Activated CD8-positive, alpha-beta memory T cell treated with anti-CD3 and anti-CD28 coated beads, Interleukin-2, amount 50 U/mL, for 4 hours (primary cell): ENCODE measurements at regions not wholly inside any gene's neighbourhood (a gene's known extent, or its start where the extent isn't known, plus 50 kb on each side); places are given as distances from the start of the nearest gene placed in this dataset.

Experiments
- DNase-seq: peaks from one replicate; pipeline ENCODE4 v3.0.0-alpha.2; 2020

DNA sequence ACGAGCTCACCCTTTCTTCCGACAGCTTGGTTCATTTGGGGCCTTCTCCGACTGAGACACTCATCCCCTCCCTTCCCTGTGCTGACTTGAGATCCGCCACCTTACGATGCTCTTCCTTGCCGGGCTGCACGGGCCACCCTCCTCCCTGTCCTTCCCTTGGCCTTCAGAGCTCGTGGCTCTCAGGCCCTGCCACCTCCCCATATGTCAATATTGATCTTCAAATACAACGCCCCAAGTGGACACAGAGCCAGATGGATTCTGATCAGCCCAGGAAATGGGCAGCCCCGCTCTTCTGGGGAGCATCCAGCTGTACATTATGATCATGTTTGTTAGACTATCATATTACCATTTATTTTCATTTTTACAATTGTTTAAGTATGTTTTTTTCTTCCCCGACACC, 812.8 kb downstream of the TBC1D22A start:
- no peak for DNase-seq

- no peak for DNase-seq
Observed at GRCh38 chr22:47574556-47574955, 812.1 kb downstream of the TBC1D22A start.

GRCh38 chr22:47573141-47573540, 810.7 kb downstream of the TBC1D22A start:
- DNase-seq = no peak

DNA sequence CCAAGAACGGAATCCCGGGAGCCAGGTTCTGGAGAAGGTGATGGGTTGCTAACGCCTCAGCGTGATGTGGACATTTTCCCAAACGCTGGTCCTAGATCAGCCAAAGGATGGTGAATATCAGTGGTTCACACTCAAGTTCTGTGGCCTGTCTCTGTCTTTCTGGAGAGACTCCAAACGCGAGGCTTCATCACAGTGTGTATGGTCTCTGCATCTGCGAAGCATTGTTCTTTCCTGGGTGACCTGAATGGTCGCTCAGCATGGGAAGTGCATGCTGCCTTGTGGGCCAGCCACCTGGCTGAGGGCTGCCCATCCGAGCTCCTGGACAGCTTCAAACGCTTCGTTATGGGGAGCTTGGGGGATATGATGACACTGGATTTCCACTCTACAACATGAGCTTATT, 810.0 kb downstream of the TBC1D22A start:
- DNase-seq = no peak

GRCh38 chr22:47571616-47572015, 809.2 kb downstream of the TBC1D22A start:
- DNase-seq = no peak

GRCh38 chr22:47570851-47571250, 808.4 kb downstream of the TBC1D22A start:
- DNase-seq = no peak

GRCh38 chr22:47570300-47570685, 807.8 kb downstream of the TBC1D22A start:
- DNase-seq = no peak

DNA sequence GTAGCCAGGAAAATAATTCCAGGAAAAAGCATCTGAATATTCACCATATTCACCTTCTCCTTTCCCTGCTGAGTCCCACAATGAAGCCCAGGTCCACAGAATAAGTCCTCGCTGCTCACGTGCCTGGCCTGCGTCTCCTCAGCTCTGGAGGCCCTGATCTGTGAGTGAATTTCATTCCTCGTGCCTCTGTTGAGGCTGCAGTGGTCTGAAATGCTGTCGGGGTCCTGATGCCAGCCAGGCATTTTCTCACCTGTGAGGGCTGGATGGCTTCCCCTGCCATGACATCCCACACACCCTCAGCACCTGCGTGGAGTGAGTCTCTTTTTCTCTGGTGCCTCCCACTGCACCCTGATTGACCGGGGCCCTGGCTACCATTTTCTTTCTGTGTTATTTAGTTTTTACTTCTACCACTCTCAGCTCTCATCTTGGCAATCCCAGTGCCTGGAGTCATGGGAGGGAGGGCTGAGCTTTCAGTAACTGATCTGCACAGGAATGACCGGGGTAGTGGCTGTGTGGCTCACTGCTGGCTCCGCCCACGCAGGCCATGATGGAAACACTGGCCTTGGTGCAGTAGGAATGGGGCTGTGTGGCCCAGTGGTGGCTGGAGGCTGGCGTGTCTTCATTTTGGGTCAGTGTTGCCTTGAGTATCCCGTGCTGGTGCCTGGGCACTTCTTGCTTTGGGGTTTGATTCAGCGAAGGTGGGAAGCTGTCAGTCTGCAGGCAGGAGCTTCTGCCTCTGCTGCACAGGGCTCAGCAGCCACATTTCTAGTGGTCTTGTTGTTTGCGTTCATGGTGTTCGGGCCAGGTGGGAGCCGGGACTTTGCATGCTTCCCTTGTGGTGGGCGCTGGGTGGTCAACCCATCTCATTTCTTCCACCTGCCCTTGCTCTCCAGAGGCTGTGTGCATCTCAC, 807.2 kb downstream of the TBC1D22A start:
- DNase-seq = no peak

- no peak for DNase-seq
Observed at GRCh38 chr22:47568700-47569099, 806.2 kb downstream of the TBC1D22A start.

DNA sequence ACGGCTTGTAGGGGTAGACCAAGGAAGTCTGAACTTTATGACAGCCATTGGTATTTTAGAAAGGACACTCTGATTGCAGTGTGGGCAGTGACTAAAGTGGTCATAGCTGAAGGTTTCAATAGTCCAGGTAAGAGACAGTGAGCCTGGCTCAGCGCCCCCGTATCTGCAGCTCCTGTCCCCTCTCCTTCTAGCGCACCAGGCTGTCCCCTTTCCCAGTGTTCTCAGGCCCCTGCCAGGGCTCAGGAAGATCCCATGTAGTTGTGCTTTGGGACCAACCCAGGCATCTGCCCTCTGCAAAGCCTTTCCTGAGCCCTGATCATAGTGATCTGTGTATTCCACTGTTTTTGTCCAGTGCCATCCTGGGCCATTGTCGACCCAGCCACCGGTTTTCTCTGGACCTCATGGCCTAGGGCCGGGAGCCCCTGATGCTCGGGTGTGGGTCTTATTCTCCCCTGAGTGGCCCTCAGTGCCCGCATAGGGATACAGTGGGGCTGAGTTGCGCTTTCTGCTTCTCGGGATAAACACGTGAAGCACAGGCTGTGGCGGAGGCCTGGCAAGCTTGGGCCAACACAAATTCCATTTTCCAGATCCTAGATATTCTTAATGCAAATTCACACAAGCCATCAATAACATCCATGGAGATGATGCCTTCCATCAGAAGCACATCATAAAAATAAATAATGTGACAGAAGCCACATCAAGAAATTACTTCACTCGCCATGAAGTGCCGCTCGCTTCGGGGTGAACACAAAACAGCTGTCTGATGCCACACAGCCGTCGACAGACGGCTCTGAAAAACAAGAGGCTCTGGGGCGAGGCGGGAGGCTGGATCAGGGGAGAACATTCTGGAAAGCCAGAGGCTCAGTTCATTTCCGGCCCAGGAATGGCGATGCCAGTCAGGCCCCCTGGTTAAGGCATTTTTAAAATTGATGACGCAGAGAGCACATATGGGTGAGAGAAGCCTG, 805.0 kb downstream of the TBC1D22A start:
- DNase-seq = no peak

DNA sequence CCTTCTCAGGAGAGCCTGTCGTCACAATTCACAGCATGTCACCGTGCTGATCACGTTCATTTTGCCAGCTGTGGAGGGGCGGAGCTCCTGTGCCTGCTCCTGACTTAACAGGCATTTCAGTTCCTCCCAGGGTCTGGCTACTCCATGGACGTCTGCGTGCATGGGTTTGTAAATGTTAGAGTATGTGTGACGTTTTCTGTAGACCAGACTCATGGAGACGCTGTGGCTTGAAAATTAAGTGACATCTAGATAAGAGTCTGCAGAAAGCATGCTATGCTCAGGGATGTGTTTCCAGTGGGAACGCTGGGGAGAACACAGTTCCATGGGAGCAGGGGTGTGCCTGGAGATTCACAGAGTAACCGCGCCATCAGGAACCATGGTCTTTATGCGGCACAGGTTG, 804.0 kb downstream of the TBC1D22A start:
- DNase-seq = no peak

- no peak for DNase-seq
Observed at GRCh38 chr22:47565607-47566006, 803.2 kb downstream of the TBC1D22A start.

DNA sequence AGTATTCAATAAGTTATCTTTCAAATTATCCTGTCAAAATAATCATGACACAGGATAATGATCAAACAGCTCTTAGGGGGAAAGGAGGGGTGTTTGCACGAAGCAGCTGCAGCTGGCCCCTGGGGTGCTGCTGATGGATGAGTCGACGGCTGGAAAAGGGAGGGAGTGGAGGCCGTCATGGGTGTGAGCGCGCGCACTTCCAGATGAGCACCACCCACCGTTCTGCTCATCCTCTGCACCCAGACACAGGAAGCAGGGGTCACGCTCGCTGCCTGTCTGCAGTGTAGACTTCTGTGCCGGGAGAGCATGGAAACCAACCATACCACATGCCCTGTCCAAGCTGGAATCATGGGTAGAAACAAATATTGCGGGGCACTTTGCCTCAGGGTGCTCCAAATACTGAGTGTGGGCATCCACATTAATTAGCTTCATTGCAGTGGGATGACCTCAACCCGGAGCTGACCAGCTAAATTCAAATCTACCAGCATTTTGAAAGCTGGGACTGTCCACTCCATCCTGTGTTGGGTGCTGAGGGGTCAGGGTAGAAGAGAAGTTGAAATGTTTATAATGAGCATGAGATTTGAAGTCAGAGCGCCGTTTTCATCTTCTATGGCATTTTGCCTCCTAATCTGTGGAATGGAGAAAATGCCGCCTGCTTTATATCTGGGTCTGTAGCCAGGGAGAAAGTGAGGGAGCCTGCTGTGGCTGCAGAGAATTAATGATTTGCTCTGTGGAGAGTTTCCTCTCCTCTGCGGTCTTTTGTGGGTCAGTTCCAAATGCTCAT, 802.4 kb downstream of the TBC1D22A start:
- no peak for DNase-seq

DNA sequence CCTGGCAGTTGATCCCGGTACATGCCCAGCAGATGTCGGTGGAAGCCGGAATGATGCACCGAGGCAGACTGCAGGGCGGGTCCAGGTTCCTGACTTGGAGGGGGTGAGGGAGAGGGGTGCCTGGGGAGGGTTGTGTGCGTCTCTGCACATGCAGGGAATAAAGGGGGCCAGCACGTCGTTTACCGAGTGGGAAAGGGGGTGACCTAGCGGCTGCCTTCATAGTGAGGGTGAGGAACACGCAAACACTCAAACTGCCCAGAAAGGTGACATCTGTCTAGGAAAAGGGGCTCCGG, 801.7 kb downstream of the TBC1D22A start:
- no peak for DNase-seq

GRCh38 chr22:47563406-47564157, 801.1 kb downstream of the TBC1D22A start:
- DNase-seq = no peak

DNA sequence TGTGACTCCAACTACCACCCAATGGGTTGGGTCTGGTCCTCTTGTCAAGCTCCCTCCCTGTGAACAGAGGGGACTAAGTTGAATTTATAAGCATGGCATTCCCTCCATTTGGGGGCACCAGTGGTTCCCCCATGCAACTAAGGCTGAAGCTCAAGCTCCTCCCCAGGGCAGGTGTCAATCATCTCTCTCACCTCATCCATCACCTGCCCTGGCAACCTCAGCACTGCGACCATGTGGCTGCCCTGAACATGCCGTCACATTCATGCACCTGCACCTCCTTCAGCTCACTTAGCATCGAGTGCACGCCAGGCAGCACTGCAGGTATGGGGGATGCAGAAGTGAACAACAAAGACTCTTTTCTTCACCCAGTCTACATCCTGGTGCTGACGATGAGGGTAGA, 799.3 kb downstream of the TBC1D22A start:
- no peak for DNase-seq

- DNase-seq = no peak
Observed at GRCh38 chr22:47561115-47561675, 798.7 kb downstream of the TBC1D22A start.

DNA sequence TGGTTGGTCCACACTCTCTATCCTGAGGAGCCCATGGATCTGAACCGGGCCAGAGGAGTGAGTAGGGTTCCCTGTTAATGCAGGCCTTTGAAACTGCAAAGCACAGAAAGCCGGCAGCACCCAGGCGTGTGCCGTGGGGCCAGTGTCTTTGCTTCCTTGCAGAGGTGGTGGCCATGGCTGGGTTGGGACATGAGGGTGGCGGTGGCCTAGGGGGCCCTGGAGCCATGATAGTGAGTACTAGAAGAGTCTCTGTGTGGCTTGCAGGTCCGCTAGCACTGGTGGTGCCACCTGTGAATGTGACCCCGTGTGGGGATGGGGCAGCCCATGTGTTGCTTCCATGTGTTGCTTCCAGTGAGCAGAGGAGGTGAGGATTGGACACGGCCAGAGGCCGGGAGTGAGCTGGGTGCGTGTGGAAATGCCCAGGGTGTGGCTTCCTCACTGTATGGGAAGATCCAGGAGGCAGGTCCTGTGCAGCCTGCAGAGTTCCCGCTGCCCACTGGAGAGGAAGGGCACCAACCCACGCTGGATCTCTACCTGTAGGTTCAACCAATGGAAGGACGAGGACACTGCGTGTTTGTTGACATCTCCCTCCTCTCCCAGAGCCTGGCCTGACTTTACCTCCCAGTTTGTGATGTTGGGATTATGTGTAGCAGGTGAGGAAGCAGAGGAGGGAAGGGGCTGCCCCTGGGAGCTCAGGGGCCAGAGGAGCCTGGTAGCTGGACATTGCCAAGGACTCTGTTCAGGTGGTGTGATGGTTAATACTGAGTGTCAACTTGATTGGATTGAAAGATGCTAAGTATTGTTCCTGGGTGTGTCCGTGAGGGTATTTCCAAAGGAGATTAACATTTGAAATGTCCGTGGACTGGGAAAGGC, 796.6 kb downstream of the TBC1D22A start:
- DNase-seq = no peak

DNA sequence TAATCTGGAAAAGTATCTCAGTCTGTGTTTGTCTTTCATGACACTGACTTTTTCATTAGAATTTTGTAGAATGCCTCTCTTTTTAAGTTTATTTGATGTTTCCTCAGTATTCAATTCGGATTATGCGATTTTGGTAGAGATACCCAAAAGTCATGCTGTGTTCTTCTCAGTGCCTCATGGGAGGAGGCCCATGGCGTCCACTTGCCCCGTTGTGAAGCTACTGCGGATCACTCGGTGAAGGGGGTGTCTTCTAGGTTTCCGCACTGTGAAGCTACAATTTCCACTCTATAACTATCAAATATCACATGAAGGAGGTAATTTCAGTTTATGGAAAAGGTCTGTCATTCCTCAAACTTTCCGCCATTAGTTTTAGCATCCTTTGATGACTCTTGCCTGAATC, 794.0 kb downstream of the TBC1D22A start:
- DNase-seq = no peak

DNA sequence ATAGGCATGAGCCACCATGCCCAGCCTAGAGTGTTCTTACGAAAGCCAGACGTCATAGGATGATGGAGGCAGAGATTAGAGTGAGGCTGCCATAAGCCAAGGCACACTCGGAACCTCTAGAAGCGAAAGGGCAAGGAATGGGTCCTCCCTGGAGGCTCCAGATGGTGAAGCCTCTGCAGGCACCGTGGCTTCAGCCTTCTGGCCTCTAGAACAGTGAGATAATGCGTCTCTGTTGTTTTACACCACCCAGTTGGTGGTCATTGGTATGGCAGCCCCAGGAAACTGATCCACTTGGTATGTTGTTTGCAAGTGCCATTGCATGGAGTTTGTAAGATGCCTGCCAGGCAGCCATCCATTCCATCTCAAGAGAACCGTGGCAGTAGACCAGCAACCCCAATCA, 791.0 kb downstream of the TBC1D22A start:
- DNase-seq = no peak
